HepG2 (cell line): ENCODE measurements at regions not wholly inside any gene's neighbourhood (a gene's known extent, or its start where the extent isn't known, plus 50 kb on each side); places are given as distances from the start of the nearest gene placed in this dataset.

Experiments used
- ATAC-seq: fragments of 200-7000 bp; cut with Tn5 transposase; 3 replicates; pipeline ENCODE4 v1.9.1; 2020; ENCODE audit warnings: mild to moderate bottlenecking, moderate library complexity
- BruUV-seq: library from RNA; stranded (reverse); fragments of 400-500 nt; replicated peaks from 2 replicates; lab custom pipeline; 2021; lab: Mats Ljungman, UMichigan
- CTCF ChIA-PET: fragments of 300-600 bp; formaldehyde crosslinking; extraction: SDS; loops from one replicate; lab custom pipeline; 2021; ENCODE audit warnings: low total read pairs, inconsistent platforms, low intra/inter-chr PET ratio; lab: Yijun Ruan, JAX
- POLR2A ChIA-PET: fragments of 350-600 bp; sonication (Branson Sonifier 250); formaldehyde crosslinking; loops from one replicate; lab custom pipeline; 2020; ENCODE audit warnings: antibody characterized with exemption, inconsistent platforms; lab: Yijun Ruan, JAX
- DNase-seq: peaks from one replicate; pipeline ENCODE4 v3.0.0-alpha.2; 2015; ENCODE audit warnings: low spot score
- FAIRE-seq: peaks from 3 replicates; lab custom pipeline; 2011; peaks lifted over from hg19 to GRCh38; lab: Jason Lieb, UNC
- H2AFZ ChIP-seq: one replicate; pipeline ENCODE4 v1.6.1; 2011; ENCODE audit warnings: low read length, inconsistent platforms
- H3K27ac ChIP-seq: fragments of 300-600 bp; 3 replicates; pipeline ENCODE4 v1.8.0; 2011; ENCODE audit warnings: mixed run types, mild to moderate bottlenecking, mixed read lengths, low read length, inconsistent platforms; ENCODE audit not compliant: insufficient read depth; ENCODE audit errors: extremely low read length
- H3K27me3 ChIP-seq, 2 experiments: fragments of 200-600 bp in 1 of 2; 2 replicates in 1 of 2; 3 replicates in 1 of 2; pipeline versions ENCODE4 v1.6.0 to v1.8.0; 2011; ENCODE audit warnings: low read length in 2 of 2, mild to moderate bottlenecking in 2 of 2, moderate library complexity in 2 of 2, inconsistent platforms in 1 of 2; ENCODE audit not compliant: insufficient read depth in 2 of 2, control insufficient read depth in 1 of 2
- H3K36me3 ChIP-seq, 2 experiments: fragments of 200-600 bp in 1 of 2; replicated peaks in 1 of 2; 2 replicates in 1 of 2; 3 replicates in 1 of 2; pipeline versions ENCODE4 v1.5.1 to v1.8.0; 2011; ENCODE audit warnings: low read length in 2 of 2, inconsistent platforms in 1 of 2; ENCODE audit not compliant: insufficient read depth in 2 of 2, control insufficient read depth in 1 of 2
- H3K4me1 ChIP-seq: 2 replicates; pipeline ENCODE4 v1.5.1; 2012; ENCODE audit warnings: low read length, inconsistent platforms; ENCODE audit not compliant: insufficient read depth
- H3K4me2 ChIP-seq: 2 replicates; pipeline ENCODE4 v1.6.0; 2011; ENCODE audit warnings: low read depth, low read length, inconsistent platforms
- H3K4me3 ChIP-seq, 3 experiments: fragments of 200-600 bp in 1 of 3; sonication (generic), shearing (Covaris generic) in 1 of 3; replicated peaks in 1 of 3; 2 replicates each; pipeline ENCODE4 v1.5.1; 2011 to 2016; ENCODE audit warnings: low read length in 3 of 3, inconsistent platforms in 2 of 3, low read depth in 2 of 3, mild to moderate bottlenecking in 2 of 3, control low read depth in 1 of 3, mixed read lengths in 1 of 3; ENCODE audit not compliant: insufficient read depth in 1 of 3
- H3K79me2 ChIP-seq: one replicate; pipeline ENCODE4 v1.6.1; 2011; ENCODE audit warnings: low read length, inconsistent platforms; ENCODE audit not compliant: insufficient read depth
- H3K9ac ChIP-seq: 2 replicates; pipeline ENCODE4 v1.6.0; 2011; ENCODE audit warnings: mild to moderate bottlenecking, low read depth, low read length, inconsistent platforms; ENCODE audit not compliant: insufficient read depth
- H3K9me3 ChIP-seq: 2 replicates; pipeline ENCODE4 v1.5.1; 2012; ENCODE audit warnings: mild to moderate bottlenecking, low read length
- H4K20me1 ChIP-seq: 2 replicates; pipeline ENCODE4 v1.6.0; 2011; ENCODE audit warnings: inconsistent platforms, mild to moderate bottlenecking, low read length, moderate library complexity; ENCODE audit not compliant: insufficient read depth
- MAFF ChIP-seq: IDR thresholded peaks from 2 replicates; pipeline ENCODE4 v1.6.1; 2011; ENCODE audit warnings: low read depth, low read length, improper control_type of control experiment
- MAFK ChIP-seq, 2 experiments: IDR thresholded peaks in 1 of 2; conservative IDR thresholded peaks in 1 of 2; 2 replicates each; pipeline ENCODE4 v1.6.1; 2011; ENCODE audit warnings: improper control_type of control experiment in 2 of 2, low read length in 2 of 2
- TGIF2 ChIP-seq: IDR thresholded peaks from 2 replicates; pipeline ENCODE4 v1.6.1; 2016; ENCODE audit warnings: control low read depth, missing compliant biosample characterization
- in situ Hi-C: cut with HindIII; loops from 2 replicates; pipeline ENCODE4 v1.10.0; 2017; ENCODE audit warnings: low pct_unique_long_range_greater_than_20kb; ENCODE audit not compliant: extremely low pct_ligation_motif_present
- intact Hi-C: fragments of 100-400 bp; cut with micrococcal nuclease; formaldehyde crosslinking; loops from one replicate; pipeline ENCODE4 v1.10.0; 2022; ENCODE audit not compliant: unreplicated experiment
- TF ChIP-seq, protein P1 (sequence below): sonication (generic); formaldehyde crosslinking; IDR thresholded peaks from 2 replicates; pipeline ENCODE4 v1.9.0; 2021; ENCODE audit warnings: missing genetic modification reagents, borderline replicate concordance
- TF ChIP-seq, protein P2 (sequence below): sonication (generic); formaldehyde crosslinking; IDR thresholded peaks from 2 replicates; pipeline ENCODE4 v1.5.0; 2020; ENCODE audit warnings: mild to moderate bottlenecking, missing genetic modification reagents, borderline replicate concordance

GRCh38 chr2:12610314-12610713 is 106.4 kb upstream of the TRIB2 start:
- DNase-seq = no peak
- no TSS peak for BruUV-seq
- ChIA-PET POLR2A (no interaction called here), CTCF (no interaction called here)
- Histone ChIP-seq H4K20me1 (no peaks in the 10 kb centered on the region), H3K4me1 (no peaks in the 10 kb centered on the region), H3K4me3 (no peak overlapping the region), H3K79me2 (no peaks in the 10 kb centered on the region), H3K27ac (no peak overlapping the region), H3K9ac (no peak overlapping the region), H3K36me3 (no peaks in the 10 kb centered on the region), H3K27me3 (no peaks in the 10 kb centered on the region), H3K4me2 (no peak overlapping the region), H2AFZ (no peak overlapping the region), H3K9me3 (no peaks in the 10 kb centered on the region)
- in situ Hi-C loops = no loop called here
- no peak for ATAC-seq
- intact Hi-C loops = no loop called here
- TF ChIP-seq MAFF = peak; percentile 12; the same call in 1 of the 2 replicates
- TF ChIP-seq, protein P1, sequence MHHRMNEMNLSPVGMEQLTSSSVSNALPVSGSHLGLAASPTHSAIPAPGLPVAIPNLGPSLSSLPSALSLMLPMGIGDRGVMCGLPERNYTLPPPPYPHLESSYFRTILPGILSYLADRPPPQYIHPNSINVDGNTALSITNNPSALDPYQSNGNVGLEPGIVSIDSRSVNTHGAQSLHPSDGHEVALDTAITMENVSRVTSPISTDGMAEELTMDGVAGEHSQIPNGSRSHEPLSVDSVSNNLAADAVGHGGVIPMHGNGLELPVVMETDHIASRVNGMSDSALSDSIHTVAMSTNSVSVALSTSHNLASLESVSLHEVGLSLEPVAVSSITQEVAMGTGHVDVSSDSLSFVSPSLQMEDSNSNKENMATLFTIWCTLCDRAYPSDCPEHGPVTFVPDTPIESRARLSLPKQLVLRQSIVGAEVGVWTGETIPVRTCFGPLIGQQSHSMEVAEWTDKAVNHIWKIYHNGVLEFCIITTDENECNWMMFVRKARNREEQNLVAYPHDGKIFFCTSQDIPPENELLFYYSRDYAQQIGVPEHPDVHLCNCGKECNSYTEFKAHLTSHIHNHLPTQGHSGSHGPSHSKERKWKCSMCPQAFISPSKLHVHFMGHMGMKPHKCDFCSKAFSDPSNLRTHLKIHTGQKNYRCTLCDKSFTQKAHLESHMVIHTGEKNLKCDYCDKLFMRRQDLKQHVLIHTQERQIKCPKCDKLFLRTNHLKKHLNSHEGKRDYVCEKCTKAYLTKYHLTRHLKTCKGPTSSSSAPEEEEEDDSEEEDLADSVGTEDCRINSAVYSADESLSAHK (CRISPR knock-in tag) = no peak
- TF ChIP-seq, protein P2, sequence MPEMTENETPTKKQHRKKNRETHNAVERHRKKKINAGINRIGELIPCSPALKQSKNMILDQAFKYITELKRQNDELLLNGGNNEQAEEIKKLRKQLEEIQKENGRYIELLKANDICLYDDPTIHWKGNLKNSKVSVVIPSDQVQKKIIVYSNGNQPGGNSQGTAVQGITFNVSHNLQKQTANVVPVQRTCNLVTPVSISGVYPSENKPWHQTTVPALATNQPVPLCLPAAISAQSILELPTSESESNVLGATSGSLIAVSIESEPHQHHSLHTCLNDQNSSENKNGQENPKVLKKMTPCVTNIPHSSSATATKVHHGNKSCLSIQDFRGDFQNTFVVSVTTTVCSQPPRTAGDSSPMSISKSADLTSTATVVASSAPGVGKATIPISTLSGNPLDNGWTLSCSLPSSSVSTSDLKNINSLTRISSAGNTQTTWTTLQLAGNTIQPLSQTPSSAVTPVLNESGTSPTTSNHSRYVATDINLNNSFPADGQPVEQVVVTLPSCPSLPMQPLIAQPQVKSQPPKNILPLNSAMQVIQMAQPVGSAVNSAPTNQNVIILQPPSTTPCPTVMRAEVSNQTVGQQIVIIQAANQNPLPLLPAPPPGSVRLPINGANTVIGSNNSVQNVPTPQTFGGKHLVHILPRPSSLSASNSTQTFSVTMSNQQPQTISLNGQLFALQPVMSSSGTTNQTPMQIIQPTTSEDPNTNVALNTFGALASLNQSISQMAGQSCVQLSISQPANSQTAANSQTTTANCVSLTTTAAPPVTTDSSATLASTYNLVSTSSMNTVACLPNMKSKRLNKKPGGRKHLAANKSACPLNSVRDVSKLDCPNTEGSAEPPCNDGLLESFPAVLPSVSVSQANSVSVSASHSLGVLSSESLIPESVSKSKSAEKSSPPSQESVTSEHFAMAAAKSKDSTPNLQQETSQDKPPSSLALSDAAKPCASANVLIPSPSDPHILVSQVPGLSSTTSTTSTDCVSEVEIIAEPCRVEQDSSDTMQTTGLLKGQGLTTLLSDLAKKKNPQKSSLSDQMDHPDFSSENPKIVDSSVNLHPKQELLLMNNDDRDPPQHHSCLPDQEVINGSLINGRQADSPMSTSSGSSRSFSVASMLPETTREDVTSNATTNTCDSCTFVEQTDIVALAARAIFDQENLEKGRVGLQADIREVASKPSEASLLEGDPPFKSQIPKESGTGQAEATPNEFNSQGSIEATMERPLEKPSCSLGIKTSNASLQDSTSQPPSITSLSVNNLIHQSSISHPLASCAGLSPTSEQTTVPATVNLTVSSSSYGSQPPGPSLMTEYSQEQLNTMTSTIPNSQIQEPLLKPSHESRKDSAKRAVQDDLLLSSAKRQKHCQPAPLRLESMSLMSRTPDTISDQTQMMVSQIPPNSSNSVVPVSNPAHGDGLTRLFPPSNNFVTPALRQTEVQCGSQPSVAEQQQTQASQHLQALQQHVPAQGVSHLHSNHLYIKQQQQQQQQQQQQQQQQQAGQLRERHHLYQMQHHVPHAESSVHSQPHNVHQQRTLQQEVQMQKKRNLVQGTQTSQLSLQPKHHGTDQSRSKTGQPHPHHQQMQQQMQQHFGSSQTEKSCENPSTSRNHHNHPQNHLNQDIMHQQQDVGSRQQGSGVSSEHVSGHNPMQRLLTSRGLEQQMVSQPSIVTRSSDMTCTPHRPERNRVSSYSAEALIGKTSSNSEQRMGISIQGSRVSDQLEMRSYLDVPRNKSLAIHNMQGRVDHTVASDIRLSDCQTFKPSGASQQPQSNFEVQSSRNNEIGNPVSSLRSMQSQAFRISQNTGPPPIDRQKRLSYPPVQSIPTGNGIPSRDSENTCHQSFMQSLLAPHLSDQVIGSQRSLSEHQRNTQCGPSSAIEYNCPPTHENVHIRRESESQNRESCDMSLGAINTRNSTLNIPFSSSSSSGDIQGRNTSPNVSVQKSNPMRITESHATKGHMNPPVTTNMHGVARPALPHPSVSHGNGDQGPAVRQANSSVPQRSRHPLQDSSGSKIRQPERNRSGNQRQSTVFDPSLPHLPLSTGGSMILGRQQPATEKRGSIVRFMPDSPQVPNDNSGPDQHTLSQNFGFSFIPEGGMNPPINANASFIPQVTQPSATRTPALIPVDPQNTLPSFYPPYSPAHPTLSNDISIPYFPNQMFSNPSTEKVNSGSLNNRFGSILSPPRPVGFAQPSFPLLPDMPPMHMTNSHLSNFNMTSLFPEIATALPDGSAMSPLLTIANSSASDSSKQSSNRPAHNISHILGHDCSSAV = no peak
- no peak for TF ChIP-seq TGIF2 (CRISPR knock-in tag)
- peak; percentile 7 to 42; a peak in 1 of 4 replicates for TF ChIP-seq MAFK (conservative IDR thresholded peaks at IDR 0.05 in 1 of 2, IDR thresholded peaks at IDR 0.05 in 1 of 2; ENCODE audit: low read length in 2 of 2)
- FAIRE-seq = no peak
